ENCODE measurements at regions not wholly inside any gene's neighbourhood (a gene's known extent, or its start where the extent isn't known, plus 50 kb on each side); places are given as distances from the start of the nearest gene placed in this dataset.

- no peak for TF ChIP-seq CTCF (conservative IDR thresholded peaks at IDR 0.05; ENCODE audit: low read depth, low read length)
- no peak for DNase-seq (ENCODE audit: low read depth)
- no peak overlapping the region for H3K4me3 ChIP-seq (ENCODE audit: low read depth, low read length)
Measured at GRCh38 chr5:124139477-124139876, 607.0 kb downstream of the ZNF608 start.

- no peak for TF ChIP-seq CTCF (conservative IDR thresholded peaks at IDR 0.05; ENCODE audit: low read depth, low read length)
- no peak for DNase-seq (ENCODE audit: low read depth)
- H3K4me3 ChIP-seq (ENCODE audit: low read depth, low read length) = no peak overlapping the region
Measured at GRCh38 chr5:124136609-124137008, 609.8 kb downstream of the ZNF608 start.

- no peak for TF ChIP-seq CTCF (conservative IDR thresholded peaks at IDR 0.05; ENCODE audit: low read depth, low read length)
- DNase-seq (ENCODE audit: low read depth) = no peak
Measured at GRCh38 chr5:124134941-124135340, 611.5 kb downstream of the ZNF608 start.

GRCh38 chr5:124133406-124133805, 613.0 kb downstream of the ZNF608 start:
- H3K4me3 ChIP-seq (ENCODE audit: low read depth, low read length) = no peak overlapping the region
- no peak for DNase-seq (ENCODE audit: low read depth)
- TF ChIP-seq CTCF (conservative IDR thresholded peaks at IDR 0.05; ENCODE audit: low read depth, low read length) = no peak

More at GRCh38 chr5:124134941-124135340, 611.5 kb downstream of the ZNF608 start:
- no peak overlapping the region for H3K4me3 ChIP-seq (ENCODE audit: low read depth, low read length)

DNA sequence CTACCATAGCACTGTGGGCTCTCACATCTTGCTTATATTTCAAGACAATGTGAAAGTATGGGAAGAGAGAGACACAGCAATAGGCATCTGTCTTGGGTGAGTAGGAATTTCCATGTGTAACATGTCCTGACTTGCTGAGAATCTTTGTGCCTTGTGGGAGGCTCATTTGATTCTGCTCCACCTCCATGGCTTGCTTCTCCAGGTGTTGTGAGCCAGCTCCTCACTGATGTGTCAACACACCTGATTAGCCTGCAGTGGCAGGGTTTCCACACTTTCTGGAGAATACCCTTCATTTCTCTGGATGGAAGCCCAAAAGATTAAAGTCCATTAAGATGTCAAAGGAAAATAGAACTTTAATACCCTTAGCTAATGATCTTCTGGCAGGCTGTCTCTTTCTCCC, 613.6 kb downstream of the ZNF608 start:
- TF ChIP-seq CTCF (conservative IDR thresholded peaks at IDR 0.05; ENCODE audit: low read depth, low read length) = no peak
- no peak for DNase-seq (ENCODE audit: low read depth)
- no peak overlapping the region for H3K4me3 ChIP-seq (ENCODE audit: low read depth, low read length)

- no peak overlapping the region for H3K4me3 ChIP-seq (ENCODE audit: low read depth, low read length)
- no peak for TF ChIP-seq CTCF (conservative IDR thresholded peaks at IDR 0.05; ENCODE audit: low read depth, low read length)
- DNase-seq (ENCODE audit: low read depth) = no peak
Measured at GRCh38 chr5:124131466-124131865, 615.0 kb downstream of the ZNF608 start.

GRCh38 chr5:124130816-124131215, 615.6 kb downstream of the ZNF608 start:
- H3K4me3 ChIP-seq (ENCODE audit: low read depth, low read length) = no peak overlapping the region
- TF ChIP-seq CTCF (conservative IDR thresholded peaks at IDR 0.05; ENCODE audit: low read depth, low read length) = no peak
- no peak for DNase-seq (ENCODE audit: low read depth)

All from choroid plexus epithelial cell (primary cell).